ENCODE measurements at regions not wholly inside any gene's neighbourhood (a gene's known extent, or its start where the extent isn't known, plus 50 kb on each side); places are given as distances from the start of the nearest gene placed in this dataset.
"Not testable (repeated sequence)": the region's sequence is repeated elsewhere in the genome, so short reads cannot be mapped to it uniquely, and the experiment has no call there.

DNA sequence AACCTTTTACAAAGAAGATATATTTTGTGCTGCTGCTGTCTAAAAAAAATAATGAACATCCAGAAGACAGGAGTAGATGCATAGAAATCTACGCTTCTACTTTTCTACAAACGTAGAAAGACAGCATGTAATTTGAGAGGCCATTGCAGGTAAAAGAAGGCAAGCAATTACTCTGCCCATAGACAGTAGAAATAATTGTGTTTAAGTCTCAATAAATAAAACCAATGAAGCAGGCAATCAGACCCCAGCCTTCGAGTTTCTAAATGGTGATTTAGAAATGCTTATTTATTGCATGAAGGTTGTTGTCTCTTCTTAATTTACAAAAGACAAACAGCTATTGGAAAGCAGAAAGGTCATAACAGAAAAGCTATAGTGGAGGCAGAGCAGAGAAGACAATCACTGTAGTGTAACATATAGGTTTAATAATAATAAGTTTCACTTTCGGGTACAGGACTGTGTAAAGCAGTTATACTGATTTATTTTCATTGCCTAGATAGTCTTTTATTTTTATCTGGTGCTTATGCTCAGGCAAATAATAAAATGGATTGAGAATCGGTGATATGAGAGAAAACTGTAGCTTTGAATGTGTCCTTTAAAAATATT is 123.0 kb upstream of the TACR3 start:
- H3K4me1 ChIP-seq (replicated peaks in 1 of 2) = peaks cover 0 to 38% of the 10 kb centered on the region in 2 donors
- H3K27ac ChIP-seq = no peak overlapping the region
- peak in 4 of 8 experiments; percentile 72 to 96 (median 78) for ATAC-seq (replicated peaks in 6 of 8)
- H3K4me3 ChIP-seq = no peak overlapping the region
- 3 to 75% (median 55%) methylated on average over 3 to 5 of the region's 5 CpGs for WGBS, 10 experiments
- in situ Hi-C loops (cut with MboI; ENCODE audit: low pct_unique_long_range_greater_than_20kb in 2 of 9, low sequenced_read_pairs in 9 of 9, unreplicated experiment in 9 of 9) = no loop called here

DNA sequence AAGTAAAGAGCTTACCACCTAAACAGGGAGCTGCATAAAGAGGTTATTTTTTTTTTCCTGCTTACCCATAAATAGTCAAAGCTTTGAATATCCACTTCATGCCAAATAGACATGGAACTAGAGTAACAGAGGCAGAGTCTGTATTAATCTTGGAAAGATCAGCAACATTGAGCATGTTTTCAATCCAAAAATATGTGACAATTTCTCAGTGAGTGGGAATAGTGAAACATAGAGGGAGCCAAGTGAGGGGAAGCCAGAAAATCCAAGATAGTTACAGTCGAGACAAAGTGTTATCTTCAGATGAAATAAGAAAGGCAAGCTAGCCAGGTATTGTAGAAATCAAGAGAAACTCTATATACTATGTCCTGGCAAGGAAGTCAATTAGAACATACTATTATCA is 122.3 kb upstream of the TACR3 start:
- in situ Hi-C loops (cut with MboI; ENCODE audit: low pct_unique_long_range_greater_than_20kb in 2 of 9, low sequenced_read_pairs in 9 of 9, unreplicated experiment in 9 of 9) = no loop called here
- WGBS, 10 experiments = 0 to 100% (median 50%) methylated on average over 1 of the region's 1 CpG; no CpG with 5 or more reads in 1 of the 10 experiments
- Histone ChIP-seq H3K4me1 (replicated peaks in 1 of 2) (peaks cover 0 to 38% of the 10 kb centered on the region in 2 donors), H3K27ac (no peak overlapping the region), H3K4me3 (no peak overlapping the region)
- no peak for ATAC-seq (replicated peaks in 6 of 8)

DNA sequence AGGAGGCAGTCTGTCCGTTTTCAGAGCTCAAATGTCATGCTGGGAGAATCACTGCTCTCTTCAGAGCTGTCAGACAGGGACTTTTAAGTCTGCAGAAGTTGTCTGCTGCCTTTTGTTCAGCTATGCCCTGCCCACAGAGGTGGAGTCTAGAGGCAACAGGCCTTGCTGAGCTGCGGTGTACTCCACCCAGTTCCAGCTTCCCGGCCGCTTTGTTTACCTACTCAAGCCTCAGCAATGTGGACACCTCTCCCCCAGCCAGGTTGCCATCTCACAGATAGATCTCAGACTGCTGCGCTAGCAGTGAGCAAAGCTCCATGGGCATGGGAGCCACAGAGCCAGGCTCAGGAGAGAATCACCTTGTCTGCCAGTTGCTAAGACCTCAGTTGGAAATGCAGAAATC is 90.5 kb upstream of the TACR3 start:
- in situ Hi-C loops (cut with MboI; ENCODE audit: low pct_unique_long_range_greater_than_20kb in 2 of 9, low sequenced_read_pairs in 9 of 9, unreplicated experiment in 9 of 9); ATAC-seq (replicated peaks in 6 of 8); H3K27ac ChIP-seq; H3K4me3 ChIP-seq; H3K4me1 ChIP-seq (replicated peaks in 1 of 2): not testable (repeated sequence)
- WGBS, 10 experiments = 60 to 67% methylated on average over 1 of the region's 5 CpGs; no CpG with 5 or more reads in 8 of the 10 experiments

DNA sequence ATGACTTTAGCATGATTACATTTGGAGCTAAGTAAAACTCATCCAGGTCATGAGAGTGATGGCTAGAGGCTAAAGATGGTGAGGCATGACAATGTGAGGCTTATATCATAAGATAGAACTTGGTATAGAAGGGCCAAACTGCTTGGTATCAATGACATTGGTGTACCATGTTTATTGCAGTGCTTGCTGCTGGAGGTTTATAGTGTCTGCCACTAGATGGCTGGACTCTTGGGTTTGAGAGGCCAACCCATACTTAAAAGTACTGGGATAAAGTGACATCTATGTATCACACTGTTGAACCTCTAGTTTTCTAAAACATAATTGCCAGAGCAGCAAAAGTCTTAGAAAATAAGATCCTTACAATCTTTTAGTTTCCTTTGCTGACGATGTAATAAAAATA is 83.0 kb upstream of the TACR3 start:
- no peak for ATAC-seq (replicated peaks in 6 of 8)
- 0 to 100% (median 96%) methylated on average over 1 of the region's 1 CpG; no CpG with 5 or more reads in 2 of the 10 experiments for WGBS, 10 experiments
- H3K4me3 ChIP-seq = no peak overlapping the region
- H3K4me1 ChIP-seq (replicated peaks in 1 of 2) = no peaks in the 10 kb centered on the region
- in situ Hi-C loops (cut with MboI; ENCODE audit: low pct_unique_long_range_greater_than_20kb in 2 of 9, low sequenced_read_pairs in 9 of 9, unreplicated experiment in 9 of 9) = no loop called here
- no peak overlapping the region for H3K27ac ChIP-seq

DNA sequence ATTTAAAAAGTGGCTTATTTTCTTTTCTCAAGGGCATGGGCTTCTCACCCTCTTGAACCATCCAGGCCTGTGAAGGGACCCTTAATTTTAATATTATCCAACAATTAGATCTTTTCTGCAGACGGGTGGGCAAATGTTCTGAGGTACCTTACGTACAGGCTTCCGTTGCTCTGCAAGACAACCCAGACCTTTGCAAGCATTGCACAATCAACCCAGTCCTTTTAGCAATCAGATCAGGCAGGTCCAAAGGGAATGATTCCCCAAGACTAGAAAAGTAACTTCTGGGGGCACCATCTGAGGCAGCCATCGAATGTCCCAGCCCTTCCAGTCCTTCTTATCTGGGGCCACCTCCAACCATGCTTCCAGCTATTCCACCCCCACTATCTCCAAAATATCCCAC is 67.3 kb upstream of the TACR3 start:
- in situ Hi-C loops (cut with MboI; ENCODE audit: low pct_unique_long_range_greater_than_20kb in 2 of 9, low sequenced_read_pairs in 9 of 9, unreplicated experiment in 9 of 9) = loop anchor here in 3 of 9 experiments (25.0 kb wide), 1 partner anchor 575 kb away; no protein-coding TSS in a partner anchor

DNA sequence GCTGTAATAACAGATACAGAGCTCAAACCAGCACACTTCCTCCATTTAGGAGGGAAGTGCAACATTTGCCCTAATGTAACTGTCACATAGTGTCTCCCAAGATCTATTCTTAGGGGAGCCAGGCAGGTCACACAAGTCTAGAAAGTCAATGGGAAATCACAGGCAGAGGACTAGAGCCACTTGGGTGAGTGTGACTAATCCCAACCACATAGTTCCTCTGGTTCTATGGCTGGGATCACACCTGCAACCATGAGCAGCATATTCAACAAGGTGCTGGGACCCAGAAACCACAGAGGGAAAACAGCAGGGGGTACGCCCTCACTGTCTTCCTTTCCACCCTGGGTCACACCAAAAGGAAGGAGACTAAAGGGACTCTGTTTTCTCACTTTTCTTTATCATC is 66.8 kb upstream of the TACR3 start:
- no peak for ATAC-seq (replicated peaks in 6 of 8)
- no peak overlapping the region for H3K27ac ChIP-seq
- WGBS, 10 experiments = 0 to 75% (median 20%) methylated on average over 1 of the region's 1 CpG; no CpG with 5 or more reads in 7 of the 10 experiments
- no peaks in the 10 kb centered on the region for H3K4me1 ChIP-seq (replicated peaks in 1 of 2)
- H3K4me3 ChIP-seq = no peak overlapping the region
- in situ Hi-C loops (cut with MboI; ENCODE audit: low pct_unique_long_range_greater_than_20kb in 2 of 9, low sequenced_read_pairs in 9 of 9, unreplicated experiment in 9 of 9) = loop anchor here in 3 of 9 experiments (25.0 kb wide), 1 partner anchor 574 kb away; no protein-coding TSS in a partner anchor

More for the DNA sequence above, 67.3 kb upstream of the TACR3 start:
- Histone ChIP-seq H3K4me1 (replicated peaks in 1 of 2) (no peaks in the 10 kb centered on the region), H3K4me3 (no peak overlapping the region), H3K27ac (no peak overlapping the region)
- ATAC-seq (replicated peaks in 6 of 8) = no peak
- WGBS, 10 experiments = 0 to 100% (median 73%) methylated on average over 1 to 4 of the region's 4 CpGs; no CpG with 5 or more reads in 2 of the 10 experiments

DNA sequence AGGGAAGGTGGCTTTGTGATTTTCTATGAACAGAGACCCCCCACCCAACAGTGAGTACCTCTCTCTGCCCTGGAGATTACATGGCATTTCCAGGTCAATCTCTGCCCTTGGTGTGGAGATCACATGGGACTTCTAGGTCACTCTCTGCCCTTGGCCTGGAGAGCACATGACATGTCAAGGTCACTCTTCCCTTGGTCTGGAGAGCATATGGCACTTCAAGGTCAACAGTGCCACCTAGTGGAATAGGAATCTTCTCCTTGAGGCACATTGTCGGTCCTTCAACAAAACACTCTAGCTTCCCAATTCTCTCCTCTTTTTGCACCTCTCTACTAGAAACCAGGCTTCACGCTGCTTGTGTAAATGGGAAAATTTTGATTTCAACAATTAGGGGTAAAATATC is 66.2 kb upstream of the TACR3 start:
- in situ Hi-C loops (cut with MboI; ENCODE audit: low pct_unique_long_range_greater_than_20kb in 2 of 9, low sequenced_read_pairs in 9 of 9, unreplicated experiment in 9 of 9) = loop anchor here in 3 of 9 experiments (25.0 kb wide), 1 partner anchor 574 kb away; no protein-coding TSS in a partner anchor
- H3K4me3 ChIP-seq = no peak overlapping the region
- peak in 3 of 8 experiments; percentile 71 to 87 (median 79) for ATAC-seq (replicated peaks in 6 of 8)
- no peak overlapping the region for H3K27ac ChIP-seq
- no peaks in the 10 kb centered on the region for H3K4me1 ChIP-seq (replicated peaks in 1 of 2)
- 0 to 100% (median 42%) methylated on average over 1 to 2 of the region's 2 CpGs; no CpG with 5 or more reads in 4 of the 10 experiments for WGBS, 10 experiments

DNA sequence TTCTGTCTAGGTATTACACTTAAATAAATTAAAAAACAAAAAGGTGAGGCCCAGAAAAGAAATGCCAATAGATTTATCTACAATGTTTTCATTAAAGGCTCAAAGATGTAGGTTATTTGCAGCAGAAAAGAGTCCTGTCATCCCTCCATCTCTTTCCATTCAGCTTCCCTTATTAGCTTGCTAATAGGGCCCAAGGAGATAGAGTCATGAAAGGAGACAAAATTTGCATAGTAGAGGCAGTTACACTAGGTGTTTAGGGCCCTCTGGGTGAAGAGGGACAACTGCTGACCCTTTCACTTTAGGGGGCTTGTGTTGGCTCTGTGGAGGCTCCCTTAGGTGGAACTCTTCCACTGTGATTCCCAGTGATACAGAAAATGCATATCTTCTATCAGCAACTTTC is 58.4 kb upstream of the TACR3 start:
- no peak for ATAC-seq (replicated peaks in 6 of 8)
- Histone ChIP-seq H3K27ac (no peak overlapping the region), H3K4me3 (no peak overlapping the region), H3K4me1 (replicated peaks in 1 of 2) (no peaks in the 10 kb centered on the region)
- in situ Hi-C loops (cut with MboI; ENCODE audit: low pct_unique_long_range_greater_than_20kb in 2 of 9, low sequenced_read_pairs in 9 of 9, unreplicated experiment in 9 of 9) = loop anchor here in 3 of 9 experiments (25.0 kb wide), 1 partner anchor 566 kb away; no protein-coding TSS in a partner anchor

DNA sequence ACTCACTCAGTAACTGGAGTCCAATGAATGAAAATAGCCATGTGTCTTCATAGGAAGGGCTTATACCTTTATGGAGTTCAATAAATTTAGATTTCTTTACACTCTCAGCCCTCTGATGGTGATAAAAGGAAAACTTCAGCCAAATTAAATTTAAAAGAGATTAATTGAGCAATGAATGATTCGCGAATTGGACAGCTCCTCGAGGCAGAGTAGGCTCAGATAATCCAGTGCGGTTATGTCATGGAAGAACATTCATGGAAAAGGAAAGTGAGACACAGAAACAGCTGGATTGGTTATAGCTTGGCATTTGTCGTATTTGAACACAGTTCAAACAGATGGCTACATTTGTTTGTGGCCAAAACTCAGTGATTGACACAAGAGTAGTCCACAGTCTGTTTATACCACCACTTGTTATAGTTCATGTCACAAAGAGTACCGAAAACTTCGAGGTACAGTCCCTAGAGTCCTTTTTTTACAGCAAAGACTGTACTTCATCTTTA is 54.6 kb upstream of the TACR3 start:
- Histone ChIP-seq H3K4me3 (no peak overlapping the region), H3K4me1 (replicated peaks in 1 of 2) (no peaks in the 10 kb centered on the region), H3K27ac (no peak overlapping the region)
- WGBS, 10 experiments = 0 to 100% (median 72%) methylated on average over 2 to 7 of the region's 7 CpGs
- in situ Hi-C loops (cut with MboI; ENCODE audit: low pct_unique_long_range_greater_than_20kb in 2 of 9, low sequenced_read_pairs in 9 of 9, unreplicated experiment in 9 of 9) = no loop called here
- peak in 1 of 8 experiments; percentile 34 for ATAC-seq (replicated peaks in 6 of 8)

DNA sequence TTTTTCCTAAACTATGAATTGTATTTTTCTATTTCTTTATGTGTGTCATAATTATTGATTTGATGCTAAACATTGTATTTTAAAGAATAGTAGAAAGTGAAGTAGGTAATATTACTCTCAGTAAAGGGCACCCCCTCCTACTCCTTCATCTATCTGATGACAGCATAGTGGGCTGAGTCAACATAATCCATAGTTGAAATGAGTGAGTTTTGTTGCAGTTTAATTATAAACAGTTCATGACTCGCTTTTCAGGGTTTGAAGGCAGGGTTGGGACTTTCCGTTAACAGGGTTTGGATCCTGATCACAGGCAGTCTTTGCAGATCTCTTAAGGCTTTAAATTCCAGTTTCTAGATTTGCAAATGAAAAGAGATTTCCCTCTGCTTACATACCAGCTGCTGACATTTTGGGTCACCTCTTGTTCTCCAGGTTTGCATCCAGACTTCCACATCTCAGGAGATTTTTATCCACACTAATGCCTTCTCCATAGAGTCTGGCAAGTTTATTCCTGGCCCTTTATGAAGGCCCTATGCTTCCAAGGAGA is 54.0 kb upstream of the TACR3 start:
- Histone ChIP-seq H3K4me3 (no peak overlapping the region), H3K27ac (no peak overlapping the region), H3K4me1 (replicated peaks in 1 of 2) (no peaks in the 10 kb centered on the region)
- peak in 1 of 8 experiments; percentile 45 for ATAC-seq (replicated peaks in 6 of 8)
- in situ Hi-C loops (cut with MboI; ENCODE audit: low pct_unique_long_range_greater_than_20kb in 2 of 9, low sequenced_read_pairs in 9 of 9, unreplicated experiment in 9 of 9) = no loop called here
- WGBS, 10 experiments = 0 to 100% (median 40%) methylated on average over 1 to 2 of the region's 2 CpGs; no CpG with 5 or more reads in 3 of the 10 experiments

All from motor neuron (in vitro differentiated cells).